A172 (cell line): ENCODE measurements at regions not wholly inside any gene's neighbourhood (a gene's known extent, or its start where the extent isn't known, plus 50 kb on each side); places are given as distances from the start of the nearest gene placed in this dataset.

ENCODE experiments used
- DNase-seq: peaks from one replicate; pipeline ENCODE4 v3.0.0-alpha.2; 2015; ENCODE audit warnings: low spot score

DNA sequence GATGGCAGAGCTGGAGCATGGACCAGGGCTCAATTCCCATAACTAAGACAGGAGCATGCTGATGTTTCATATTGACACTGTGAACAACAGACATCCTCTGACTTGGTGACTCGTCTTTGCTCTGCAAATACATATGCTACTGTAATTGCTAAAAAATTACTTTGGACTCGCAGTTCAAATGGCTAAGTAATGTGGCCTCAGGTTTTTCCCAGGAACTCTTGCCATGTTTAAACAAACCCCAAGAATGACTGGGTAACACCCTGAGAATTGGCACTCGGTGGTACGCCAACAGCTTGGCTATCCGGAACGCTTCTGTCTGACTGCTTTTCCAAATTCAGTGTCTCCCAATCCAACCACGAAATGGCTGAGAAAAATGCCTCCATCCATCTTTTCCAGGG is 456.7 kb upstream of the THBS1 start:
- DNase-seq: no peak

- no peak for DNase-seq
Measured at GRCh38 chr15:39124553-39125171, 456.2 kb upstream of the THBS1 start.

GRCh38 chr15:39125226-39125625 is 455.7 kb upstream of the THBS1 start:
- no peak for DNase-seq

- DNase-seq: no peak
Measured at GRCh38 chr15:39125904-39126303, 455.0 kb upstream of the THBS1 start.

- peak; percentile 38 for DNase-seq
Measured at GRCh38 chr15:39127151-39127790, 453.6 kb upstream of the THBS1 start.

GRCh38 chr15:39127925-39128617 is 452.8 kb upstream of the THBS1 start:
- DNase-seq: peak; percentile 96

DNA sequence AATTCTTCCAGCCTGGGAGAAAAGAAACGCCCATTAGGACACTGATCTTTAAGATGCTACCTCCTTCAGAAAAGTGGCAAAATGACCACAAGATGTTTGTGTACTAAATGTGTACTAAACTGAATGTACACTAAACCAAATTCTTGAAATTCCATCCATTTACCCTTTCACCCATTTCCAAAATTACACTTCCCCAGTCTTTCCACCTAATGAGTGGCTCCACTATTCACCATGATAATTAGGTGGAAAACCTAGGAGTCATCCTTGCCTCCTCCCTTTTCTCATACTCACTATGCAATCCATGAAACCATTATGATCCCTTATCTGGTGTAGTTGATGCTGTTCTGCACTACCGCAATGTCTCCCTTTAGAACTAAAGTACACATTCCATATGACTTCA is 452.1 kb upstream of the THBS1 start:
- peak; percentile 55 for DNase-seq

DNA sequence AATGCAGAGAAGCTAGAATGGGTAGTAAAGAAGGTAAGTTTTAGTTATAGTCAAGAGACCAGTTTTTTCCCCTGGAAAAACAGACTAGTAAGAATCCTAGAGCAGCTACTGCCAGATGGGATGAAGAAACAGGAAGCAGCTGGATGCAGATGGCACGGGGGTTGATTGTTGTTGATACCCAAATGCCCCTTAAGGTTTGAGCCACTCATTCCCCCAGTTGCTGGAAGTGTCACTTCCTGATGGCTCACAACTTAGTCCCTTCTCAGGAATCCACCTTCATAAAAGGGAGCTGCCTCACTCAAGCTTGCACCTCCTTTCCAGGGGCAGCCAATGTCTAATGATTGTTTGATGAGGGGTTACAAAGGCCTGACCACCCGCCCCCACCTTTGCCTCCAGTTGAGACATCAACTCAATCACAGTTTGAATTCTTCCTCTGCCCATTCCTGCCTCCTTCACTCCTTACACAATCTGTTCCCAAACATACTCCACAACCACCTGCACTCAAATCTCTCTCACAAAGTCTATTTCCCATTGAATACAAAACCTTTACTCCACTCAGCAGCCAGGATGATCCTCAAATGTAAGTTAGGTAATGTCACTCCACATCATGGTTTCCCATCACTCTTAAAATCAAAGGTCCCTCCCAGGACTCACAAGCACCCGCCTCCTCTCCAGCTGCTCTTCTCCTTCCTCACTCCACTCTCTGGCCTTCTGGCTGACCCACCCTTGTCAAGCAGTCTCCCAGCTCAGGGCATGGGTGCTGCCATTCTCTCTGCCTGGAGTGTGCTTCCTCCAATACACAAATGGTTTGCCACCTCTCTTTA is 450.1 kb upstream of the THBS1 start:
- DNase-seq: peak; percentile 55

DNA sequence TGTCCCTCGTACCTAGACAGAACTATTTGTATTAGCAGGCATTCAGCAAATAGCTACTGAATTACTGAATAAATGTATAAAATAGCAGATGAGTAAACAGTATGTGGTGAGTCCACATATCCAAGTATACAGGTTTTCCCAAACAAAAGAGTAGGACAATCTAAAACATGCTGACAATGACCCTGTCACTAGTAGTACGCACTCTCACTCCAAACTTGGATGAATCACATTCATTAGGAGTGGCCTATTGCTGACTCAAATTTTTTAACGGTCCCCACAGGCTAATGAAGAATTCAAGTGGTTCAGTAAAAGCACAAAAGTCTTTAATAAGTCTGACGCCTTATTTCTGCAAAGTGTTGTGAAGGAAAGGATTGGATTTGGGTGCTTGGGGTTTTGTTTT is 449.3 kb upstream of the THBS1 start:
- DNase-seq: peak; percentile 54

DNA sequence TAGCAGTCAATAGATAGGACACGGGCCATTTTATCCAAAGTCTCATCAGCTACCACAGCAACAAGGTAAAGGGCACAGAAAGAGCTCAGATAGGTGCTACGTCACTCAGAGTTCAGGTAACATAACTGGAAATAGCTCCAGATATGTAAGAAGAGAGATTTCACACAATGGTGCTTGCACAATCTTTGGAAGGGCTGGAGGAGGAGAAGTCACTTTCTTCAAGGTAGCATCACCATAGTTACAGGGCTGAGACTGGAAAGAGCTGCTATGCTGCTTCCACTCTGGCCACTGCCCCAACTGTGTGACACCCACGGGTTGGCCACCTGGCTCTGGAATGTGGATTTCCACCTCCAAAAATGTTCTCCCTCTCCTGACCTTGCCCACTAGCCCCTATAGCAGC is 448.8 kb upstream of the THBS1 start:
- DNase-seq: no peak

DNA sequence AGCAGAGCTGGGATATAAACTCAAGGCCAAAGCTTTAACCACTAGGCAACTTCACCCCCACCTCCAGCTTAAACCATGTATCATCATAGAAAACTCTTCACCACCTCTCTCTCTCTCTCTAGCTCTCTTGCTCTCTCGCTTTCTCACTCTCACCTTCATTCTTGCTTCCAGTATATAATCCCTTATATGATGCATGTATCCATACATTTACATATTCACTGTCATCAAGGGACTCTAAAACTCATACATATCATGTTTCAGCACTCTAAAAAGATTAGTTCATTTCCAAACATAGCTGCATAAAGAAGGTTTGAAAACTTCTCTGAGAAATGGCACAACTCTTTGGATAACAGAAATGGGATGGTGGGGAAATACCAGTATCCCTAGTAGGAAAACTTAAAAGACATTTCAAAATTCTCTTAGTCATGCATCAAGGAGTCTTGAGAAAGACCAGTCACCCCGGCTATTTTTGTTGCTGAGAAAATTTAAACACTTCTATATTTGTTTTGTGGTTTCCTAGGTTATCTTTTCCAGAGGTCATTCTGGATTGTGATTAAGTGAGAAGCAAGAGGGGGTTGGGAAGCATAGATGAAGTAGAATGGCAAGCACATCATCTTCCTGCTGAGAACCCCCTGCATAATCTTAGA is 447.8 kb upstream of the THBS1 start:
- DNase-seq: peak; percentile 82

- no peak for DNase-seq
Measured at GRCh38 chr15:39134282-39134681, 446.6 kb upstream of the THBS1 start.

DNA sequence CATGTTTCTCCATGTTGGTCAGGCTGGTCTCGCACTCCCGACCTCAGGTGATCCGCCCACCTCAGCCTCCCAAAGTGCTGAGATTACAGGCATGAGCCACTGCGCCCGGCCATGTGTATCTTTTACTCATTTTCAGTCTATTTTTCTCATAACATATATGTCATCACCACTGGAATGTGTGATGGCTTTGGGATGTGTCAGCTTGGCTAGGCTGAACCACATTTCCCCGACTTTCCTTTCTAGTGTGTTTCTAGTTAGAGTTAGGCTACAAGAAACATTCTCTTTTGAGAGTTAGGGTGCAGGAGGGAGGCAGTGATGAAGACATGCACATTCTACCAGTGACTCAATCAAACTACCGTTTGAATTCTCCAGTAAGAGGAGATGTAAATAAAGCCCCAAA is 444.9 kb upstream of the THBS1 start:
- peak; percentile 43 for DNase-seq

DNA sequence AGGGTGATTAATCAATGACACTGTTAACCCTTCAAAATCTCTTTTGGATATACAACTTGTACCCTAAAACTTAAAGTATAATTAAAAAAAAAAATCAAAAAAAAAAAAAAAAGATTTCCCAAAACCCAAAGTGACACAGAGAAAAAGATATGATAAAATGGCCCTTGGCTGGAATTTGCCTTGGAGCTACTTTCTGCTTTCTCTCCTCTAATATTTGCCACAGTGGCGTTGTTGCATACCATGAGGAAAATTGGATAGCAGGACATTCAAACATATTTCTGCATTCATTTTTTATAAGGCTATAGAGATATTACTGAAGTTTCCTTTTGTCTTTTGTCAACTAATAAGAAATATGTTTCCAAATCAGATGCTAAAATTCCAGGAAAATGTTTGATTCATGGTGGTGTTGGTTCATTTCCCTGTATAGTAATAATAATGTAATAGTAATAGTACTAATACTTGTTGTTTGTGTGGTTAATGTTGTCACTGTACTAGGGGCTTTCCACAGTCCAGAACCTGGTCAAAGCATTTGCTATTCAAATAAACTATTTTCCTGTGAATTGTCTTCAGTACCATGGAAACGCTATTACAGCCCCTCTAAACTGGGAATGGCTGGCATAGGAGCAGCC is 441.3 kb upstream of the THBS1 start:
- DNase-seq: no peak

DNA sequence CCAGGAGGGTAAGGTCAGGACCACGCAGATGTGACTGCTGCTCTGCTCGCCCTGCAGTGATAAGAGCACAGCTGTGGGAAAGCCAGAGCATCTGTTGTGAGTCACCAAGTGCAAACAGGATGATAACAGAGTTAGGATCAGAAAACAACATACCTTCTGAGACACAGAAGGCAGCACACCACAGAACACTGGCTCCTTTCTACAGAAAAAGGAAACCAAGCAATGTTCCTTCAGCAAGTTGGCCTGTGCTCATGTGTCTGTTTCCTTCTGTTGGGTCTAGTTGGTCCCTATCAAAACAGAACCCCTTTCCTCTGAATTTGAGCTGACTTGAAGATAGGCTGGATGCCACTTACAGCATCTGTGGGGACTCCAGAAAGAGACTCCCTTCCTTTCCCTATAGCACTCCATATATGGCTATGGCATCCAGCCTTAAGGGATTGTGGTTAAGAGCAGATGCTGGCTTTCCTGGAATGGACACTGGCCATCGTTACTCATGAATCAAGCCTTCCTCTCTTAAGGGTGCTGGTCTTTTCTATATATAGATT is 440.7 kb upstream of the THBS1 start:
- peak; percentile 88 for DNase-seq

DNA sequence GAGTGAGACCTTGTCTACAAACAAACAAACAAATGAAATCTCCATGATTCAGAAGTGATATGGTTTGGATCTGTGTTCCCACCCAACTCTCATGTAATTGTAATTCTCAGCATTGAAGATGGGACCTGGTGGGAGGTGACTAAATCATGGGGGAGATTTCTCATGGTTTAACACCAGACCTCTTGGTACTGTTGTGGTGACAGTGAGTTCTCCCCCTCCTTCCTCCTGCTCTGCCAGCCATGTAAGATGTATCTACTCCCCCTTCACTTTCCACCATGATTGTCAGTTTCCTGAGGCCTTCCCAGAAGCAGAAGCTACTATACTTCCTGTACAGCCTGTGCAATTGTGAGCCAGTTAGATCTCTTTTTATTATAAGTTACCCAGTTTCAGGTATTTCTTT is 438.4 kb upstream of the THBS1 start:
- no peak for DNase-seq

- no peak for DNase-seq
Measured at GRCh38 chr15:39143479-39143878, 437.4 kb upstream of the THBS1 start.

DNA sequence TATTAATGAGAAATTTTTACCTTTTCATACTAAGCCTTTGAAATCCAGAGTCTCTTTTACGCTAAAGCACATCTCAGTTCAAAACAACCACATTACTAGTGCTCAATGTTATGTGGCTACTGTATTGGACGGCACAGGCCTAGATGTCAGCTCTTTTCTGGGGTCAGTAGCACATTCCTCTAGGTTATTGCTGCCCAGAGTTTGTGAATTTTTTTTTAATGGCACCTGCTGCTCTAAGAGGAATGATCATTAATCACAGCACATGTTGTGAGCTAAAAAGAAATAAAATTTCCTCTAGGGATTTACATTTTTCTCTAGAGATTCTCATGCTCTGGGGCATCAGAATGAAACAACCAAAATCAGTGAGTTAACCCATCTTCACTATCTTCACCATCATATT is 436.8 kb upstream of the THBS1 start:
- DNase-seq: no peak

GRCh38 chr15:39144613-39145499 is 436.0 kb upstream of the THBS1 start:
- no peak for DNase-seq
